ENCODE measurements at regions not wholly inside any gene's neighbourhood (a gene's known extent, or its start where the extent isn't known, plus 50 kb on each side); places are given as distances from the start of the nearest gene placed in this dataset.

- Histone ChIP-seq H3K4me2 (ENCODE audit: unreplicated experiment) (no peak overlapping the region), H2AFZ (no peak overlapping the region), H3K36me3 (ENCODE audit: low read depth) (no peaks in the 10 kb centered on the region), H3K9me2 (ENCODE audit: insufficient read depth) (no peaks in the 10 kb centered on the region), H3K9me3 (ENCODE audit: low read depth) (no peaks in the 10 kb centered on the region), H3K27me3 (replicated peaks; ENCODE audit: insufficient read depth) (no peaks in the 10 kb centered on the region), H3K9ac (no peak overlapping the region), H3K4me1 (ENCODE audit: insufficient read depth) (no peaks in the 10 kb centered on the region), H3K27ac (no peak overlapping the region), H3K79me2 (ENCODE audit: insufficient read depth) (no peaks in the 10 kb centered on the region), H4K20me1 (ENCODE audit: insufficient read depth) (no peaks in the 10 kb centered on the region), H3F3A (ENCODE audit: insufficient read depth) (no peaks in the 10 kb centered on the region), H3K4me3 (no peak overlapping the region)
- WGBS, 2 experiments (ENCODE audit: low coverage in 1 of 2, low lambda C conversion rate in 2 of 2, missing lambda C conversion rate in 2 of 2) = 27 to 33% methylated on average over 2 of the region's 2 CpGs
- no peak for DNase-seq
- in situ Hi-C loops (cut with MboI) = no loop called here
- no peak for TF ChIP-seq EZH2 (IDR thresholded peaks at IDR 0.05; ENCODE audit: insufficient read depth, poor library complexity, severe bottlenecking)
- TF ChIP-seq EZH2phosphoT487 (IDR thresholded peaks at IDR 0.05; ENCODE audit: insufficient read depth, low read depth) = no peak
Observed at GRCh38 chr1:55928576-55928975, 650.8 kb downstream of the PLPP3 start.

- 96 to 100% methylated on average over 1 of the region's 1 CpG for whole genome bisulfite sequencing, 2 experiments (ENCODE audit: low coverage in 1 of 2, low lambda C conversion rate in 2 of 2, missing lambda C conversion rate in 2 of 2)
- in situ Hi-C loops (cut with MboI) = no loop called here
- no peaks in the 10 kb centered on the region for H3K27me3 ChIP-seq (replicated peaks; ENCODE audit: insufficient read depth)
- no peaks in the 10 kb centered on the region for H3K9me2 ChIP-seq (ENCODE audit: insufficient read depth)
- no peak overlapping the region for H3K9ac ChIP-seq
- no peaks in the 10 kb centered on the region for H3F3A ChIP-seq (ENCODE audit: insufficient read depth)
- peak; percentile 6 for DNase-seq
- H3K4me3 ChIP-seq = no peak overlapping the region
- no peak overlapping the region for H3K27ac ChIP-seq
- no peaks in the 10 kb centered on the region for H3K36me3 ChIP-seq (ENCODE audit: low read depth)
- H3K9me3 ChIP-seq (ENCODE audit: low read depth) = no peaks in the 10 kb centered on the region
- no peak overlapping the region for H2AFZ ChIP-seq
- H3K4me1 ChIP-seq (ENCODE audit: insufficient read depth) = no peaks in the 10 kb centered on the region
- no peak overlapping the region for H3K4me2 ChIP-seq (ENCODE audit: unreplicated experiment)
- no peaks in the 10 kb centered on the region for H4K20me1 ChIP-seq (ENCODE audit: insufficient read depth)
- no peaks in the 10 kb centered on the region for H3K79me2 ChIP-seq (ENCODE audit: insufficient read depth)
- TF ChIP-seq EZH2 (IDR thresholded peaks at IDR 0.05; ENCODE audit: insufficient read depth, poor library complexity, severe bottlenecking) (no peak), EZH2phosphoT487 (IDR thresholded peaks at IDR 0.05; ENCODE audit: insufficient read depth, low read depth) (no peak)
Observed at GRCh38 chr1:55927702-55928290, 651.6 kb downstream of the PLPP3 start.

- 82 to 92% methylated on average over 10 to 11 of the region's 11 CpGs for WGBS, 2 experiments (ENCODE audit: low coverage in 1 of 2, low lambda C conversion rate in 2 of 2, missing lambda C conversion rate in 2 of 2)
- no peak for DNase-seq
- Histone ChIP-seq H3K4me2 (ENCODE audit: unreplicated experiment) (no peak overlapping the region), H3F3A (ENCODE audit: insufficient read depth) (no peaks in the 10 kb centered on the region), H3K9me3 (ENCODE audit: low read depth) (no peaks in the 10 kb centered on the region), H3K79me2 (ENCODE audit: insufficient read depth) (no peaks in the 10 kb centered on the region), H4K20me1 (ENCODE audit: insufficient read depth) (no peaks in the 10 kb centered on the region), H3K27ac (no peak overlapping the region), H3K36me3 (ENCODE audit: low read depth) (no peaks in the 10 kb centered on the region), H3K27me3 (replicated peaks; ENCODE audit: insufficient read depth) (no peaks in the 10 kb centered on the region), H2AFZ (no peak overlapping the region), H3K4me3 (no peak overlapping the region), H3K9me2 (ENCODE audit: insufficient read depth) (no peaks in the 10 kb centered on the region), H3K9ac (no peak overlapping the region), H3K4me1 (ENCODE audit: insufficient read depth) (no peaks in the 10 kb centered on the region)
- TF ChIP-seq EZH2 (IDR thresholded peaks at IDR 0.05; ENCODE audit: insufficient read depth, poor library complexity, severe bottlenecking) = no peak
- TF ChIP-seq EZH2phosphoT487 (IDR thresholded peaks at IDR 0.05; ENCODE audit: insufficient read depth, low read depth) = no peak
- in situ Hi-C loops (cut with MboI) = no loop called here
Observed at GRCh38 chr1:55926906-55927471, 652.4 kb downstream of the PLPP3 start.

- Histone ChIP-seq H3K27me3 (replicated peaks; ENCODE audit: insufficient read depth) (no peaks in the 10 kb centered on the region), H3K4me3 (no peak overlapping the region), H2AFZ (no peak overlapping the region), H4K20me1 (ENCODE audit: insufficient read depth) (no peaks in the 10 kb centered on the region), H3K9me2 (ENCODE audit: insufficient read depth) (no peaks in the 10 kb centered on the region), H3K9me3 (ENCODE audit: low read depth) (no peaks in the 10 kb centered on the region), H3K4me2 (ENCODE audit: unreplicated experiment) (peak overlapping the region; percentile 5), H3K4me1 (ENCODE audit: insufficient read depth) (peaks cover 12% of the 10 kb centered on the region), H3K9ac (peak overlapping the region; percentile 49), H3K36me3 (ENCODE audit: low read depth) (no peaks in the 10 kb centered on the region), H3K27ac (peak overlapping the region; percentile 60), H3F3A (ENCODE audit: insufficient read depth) (no peaks in the 10 kb centered on the region), H3K79me2 (ENCODE audit: insufficient read depth) (no peaks in the 10 kb centered on the region)
- TF ChIP-seq EZH2 (IDR thresholded peaks at IDR 0.05; ENCODE audit: insufficient read depth, poor library complexity, severe bottlenecking) = no peak
- no peak for TF ChIP-seq EZH2phosphoT487 (IDR thresholded peaks at IDR 0.05; ENCODE audit: insufficient read depth, low read depth)
- DNase-seq = peak; percentile 12
- 35 to 36% methylated on average over 3 of the region's 3 CpGs for WGBS, 2 experiments (ENCODE audit: low coverage in 1 of 2, low lambda C conversion rate in 2 of 2, missing lambda C conversion rate in 2 of 2)
- in situ Hi-C loops (cut with MboI) = no loop called here
Observed at GRCh38 chr1:55916907-55917306, 662.5 kb downstream of the PLPP3 start.
